SJCRH30 (cell line): ENCODE measurements at regions not wholly inside any gene's neighbourhood (a gene's known extent, or its start where the extent isn't known, plus 50 kb on each side); places are given as distances from the start of the nearest gene placed in this dataset.

Source experiments
- DNase-seq, 2 experiments: peaks; one replicate each; pipeline ENCODE4 v3.0.0-alpha.2; 2015 to 2020
- H3K27ac ChIP-seq: fragments of 250-450 bp; sonication (Bioruptor Pico); 2 replicates; pipeline ENCODE4 v1.5.1; 2020; ENCODE audit warnings: mild to moderate bottlenecking, moderate library complexity
- H3K27me3 ChIP-seq: fragments of 250-450 bp; sonication (Bioruptor Pico); 2 replicates; pipeline ENCODE4 v1.5.1; 2020; ENCODE audit warnings: mild to moderate bottlenecking, moderate library complexity
- H3K36me3 ChIP-seq: fragments of 250-450 bp; sonication (Bioruptor Pico); 2 replicates; pipeline ENCODE4 v1.5.1; 2020; ENCODE audit warnings: mild to moderate bottlenecking, moderate library complexity
- H3K4me1 ChIP-seq: fragments of 250-450 bp; sonication (Bioruptor Pico); 2 replicates; pipeline ENCODE4 v1.5.1; 2020; ENCODE audit warnings: mild to moderate bottlenecking, moderate library complexity
- H3K4me3 ChIP-seq: fragments of 250-450 bp; sonication (Bioruptor Pico); 2 replicates; pipeline ENCODE4 v1.5.1; 2020; ENCODE audit warnings: mild to moderate bottlenecking, moderate library complexity
- H3K9me3 ChIP-seq: fragments of 250-450 bp; sonication (Bioruptor Pico); replicated peaks from 2 replicates; pipeline ENCODE4 v1.5.1; 2020; ENCODE audit warnings: mild to moderate bottlenecking, moderate library complexity

GRCh38 chr10:109202111-109202510, 721.2 kb downstream of the XPNPEP1 start:
- Histone ChIP-seq H3K27ac (no peak overlapping the region), H3K4me1 (peaks cover 3% of the 10 kb centered on the region; the same call in 1 of the 2 replicates)
- no peak for DNase-seq

GRCh38 chr10:109200646-109201045, 722.7 kb downstream of the XPNPEP1 start:
- no peaks in the 10 kb centered on the region for H3K27me3 ChIP-seq
- H3K9me3 ChIP-seq = no peaks in the 10 kb centered on the region
- H3K4me1 ChIP-seq = no peaks in the 10 kb centered on the region; the same call in 1 of the 2 replicates
- DNase-seq = no peak
- H3K27ac ChIP-seq = no peak overlapping the region
- H3K36me3 ChIP-seq = no peaks in the 10 kb centered on the region
- no peak overlapping the region for H3K4me3 ChIP-seq

More at GRCh38 chr10:109202111-109202510, 721.2 kb downstream of the XPNPEP1 start:
- no peaks in the 10 kb centered on the region for H3K27me3 ChIP-seq
- no peaks in the 10 kb centered on the region for H3K9me3 ChIP-seq
- no peak overlapping the region for H3K4me3 ChIP-seq
- no peaks in the 10 kb centered on the region for H3K36me3 ChIP-seq

- no peak for DNase-seq
- Histone ChIP-seq H3K36me3 (no peaks in the 10 kb centered on the region), H3K4me1 (no peaks in the 10 kb centered on the region), H3K4me3 (no peak overlapping the region), H3K9me3 (0 out of 2 replicates have a peak, but pooled peaks cover 3% of the 10 kb centered on the region), H3K27ac (no peak overlapping the region), H3K27me3 (no peaks in the 10 kb centered on the region)
Measured at GRCh38 chr10:109191823-109192222, 731.5 kb downstream of the XPNPEP1 start.

- Histone ChIP-seq H3K36me3 (no peaks in the 10 kb centered on the region), H3K4me3 (no peak overlapping the region), H3K27me3 (no peaks in the 10 kb centered on the region), H3K4me1 (no peaks in the 10 kb centered on the region), H3K27ac (no peak overlapping the region), H3K9me3 (0 out of 2 replicates have a peak, but pooled peaks cover 3% of the 10 kb centered on the region)
- no peak for DNase-seq
Measured at GRCh38 chr10:109191341-109191740, 732.0 kb downstream of the XPNPEP1 start.

GRCh38 chr10:109187677-109188076, 735.6 kb downstream of the XPNPEP1 start:
- Histone ChIP-seq H3K9me3 (0 out of 2 replicates have a peak, but pooled peaks cover 3% of the 10 kb centered on the region), H3K36me3 (no peaks in the 10 kb centered on the region), H3K27me3 (no peaks in the 10 kb centered on the region), H3K4me3 (no peak overlapping the region), H3K4me1 (no peaks in the 10 kb centered on the region), H3K27ac (no peak overlapping the region)
- DNase-seq = no peak

- DNase-seq = no peak
- H3K27ac ChIP-seq = no peak overlapping the region
- H3K9me3 ChIP-seq = no peaks in the 10 kb centered on the region
- no peaks in the 10 kb centered on the region for H3K27me3 ChIP-seq
- H3K4me3 ChIP-seq = no peak overlapping the region
- peaks cover 15% of the 10 kb centered on the region for H3K4me1 ChIP-seq
- H3K36me3 ChIP-seq = no peaks in the 10 kb centered on the region
Measured at GRCh38 chr10:109183366-109183765, 739.9 kb downstream of the XPNPEP1 start.

GRCh38 chr10:109178591-109178990, 744.7 kb downstream of the XPNPEP1 start:
- DNase-seq = peak; percentile 45 to 73

GRCh38 chr10:109174526-109174925, 748.8 kb downstream of the XPNPEP1 start:
- no peaks in the 10 kb centered on the region for H3K36me3 ChIP-seq
- 0 out of 2 replicates have a peak, but pooled peaks cover 3% of the 10 kb centered on the region for H3K9me3 ChIP-seq
- peaks cover 8% of the 10 kb centered on the region for H3K4me1 ChIP-seq
- no peak for DNase-seq
- no peak overlapping the region for H3K4me3 ChIP-seq
- H3K27ac ChIP-seq = no peak overlapping the region
- H3K27me3 ChIP-seq = no peaks in the 10 kb centered on the region

More at GRCh38 chr10:109178591-109178990, 744.7 kb downstream of the XPNPEP1 start:
- H3K27me3 ChIP-seq = no peaks in the 10 kb centered on the region
- 0 out of 2 replicates have a peak, but pooled peaks cover 3% of the 10 kb centered on the region for H3K9me3 ChIP-seq
- H3K4me3 ChIP-seq = no peak overlapping the region
- peaks cover 15% of the 10 kb centered on the region for H3K4me1 ChIP-seq
- no peaks in the 10 kb centered on the region for H3K36me3 ChIP-seq
- H3K27ac ChIP-seq = peak overlapping the region; percentile 14; the same call in 1 of the 2 replicates

GRCh38 chr10:109173937-109174336, 749.4 kb downstream of the XPNPEP1 start:
- Histone ChIP-seq H3K4me1 (peaks cover 3% of the 10 kb centered on the region), H3K4me3 (no peak overlapping the region), H3K27me3 (no peaks in the 10 kb centered on the region), H3K27ac (no peak overlapping the region), H3K36me3 (no peaks in the 10 kb centered on the region), H3K9me3 (0 out of 2 replicates have a peak, but pooled peaks cover 3% of the 10 kb centered on the region)
- DNase-seq = no peak

- no peak overlapping the region for H3K27ac ChIP-seq
- no peak overlapping the region for H3K4me3 ChIP-seq
- H3K36me3 ChIP-seq = no peaks in the 10 kb centered on the region
- no peaks in the 10 kb centered on the region for H3K4me1 ChIP-seq
- 0 out of 2 replicates have a peak, but pooled peaks cover 3% of the 10 kb centered on the region for H3K9me3 ChIP-seq
- peak in 1 of 2 experiments; percentile 39 for DNase-seq
- H3K27me3 ChIP-seq = no peaks in the 10 kb centered on the region
Measured at GRCh38 chr10:109173121-109173520, 750.2 kb downstream of the XPNPEP1 start.

GRCh38 chr10:109166935-109167334, 756.4 kb downstream of the XPNPEP1 start:
- Histone ChIP-seq H3K9me3 (no peaks in the 10 kb centered on the region), H3K4me1 (no peaks in the 10 kb centered on the region), H3K27me3 (no peaks in the 10 kb centered on the region), H3K4me3 (no peak overlapping the region), H3K27ac (no peak overlapping the region), H3K36me3 (no peaks in the 10 kb centered on the region)
- no peak for DNase-seq

- H3K36me3 ChIP-seq = no peaks in the 10 kb centered on the region
- no peak overlapping the region for H3K27ac ChIP-seq
- no peaks in the 10 kb centered on the region for H3K4me1 ChIP-seq
- no peaks in the 10 kb centered on the region for H3K27me3 ChIP-seq
- no peak for DNase-seq
- no peak overlapping the region for H3K4me3 ChIP-seq
- H3K9me3 ChIP-seq = no peaks in the 10 kb centered on the region; the same call in 1 of the 2 replicates
Measured at GRCh38 chr10:109159351-109159750, 764.0 kb downstream of the XPNPEP1 start.

GRCh38 chr10:109156396-109156795, 766.9 kb downstream of the XPNPEP1 start:
- DNase-seq = no peak
- H3K4me1 ChIP-seq = no peaks in the 10 kb centered on the region
- no peak overlapping the region for H3K4me3 ChIP-seq
- no peak overlapping the region for H3K27ac ChIP-seq
- no peaks in the 10 kb centered on the region for H3K27me3 ChIP-seq
- no peaks in the 10 kb centered on the region; the same call in none of the 2 replicates for H3K9me3 ChIP-seq
- H3K36me3 ChIP-seq = no peaks in the 10 kb centered on the region

- no peak overlapping the region for H3K27ac ChIP-seq
- H3K27me3 ChIP-seq = no peaks in the 10 kb centered on the region
- no peaks in the 10 kb centered on the region for H3K4me1 ChIP-seq
- no peak for DNase-seq
- no peak overlapping the region for H3K4me3 ChIP-seq
- H3K36me3 ChIP-seq = no peaks in the 10 kb centered on the region
- H3K9me3 ChIP-seq = no peaks in the 10 kb centered on the region; the same call in none of the 2 replicates
Measured at GRCh38 chr10:109149666-109150350, 773.5 kb downstream of the XPNPEP1 start.

GRCh38 chr10:109127363-109127762, 795.9 kb downstream of the XPNPEP1 start:
- Histone ChIP-seq H3K27ac (no peak overlapping the region), H3K4me3 (no peak overlapping the region), H3K4me1 (peaks cover 14% of the 10 kb centered on the region), H3K9me3 (no peaks in the 10 kb centered on the region), H3K27me3 (no peaks in the 10 kb centered on the region), H3K36me3 (no peaks in the 10 kb centered on the region)
- DNase-seq = no peak
